ENCODE measurements at regions not wholly inside any gene's neighbourhood (a gene's known extent, or its start where the extent isn't known, plus 50 kb on each side); places are given as distances from the start of the nearest gene placed in this dataset.

- TF ChIP-seq CTCF (conservative IDR thresholded peaks at IDR 0.05; ENCODE audit: low read depth, low read length), result no peak
- no peak for TF ChIP-seq EZH2 (IDR thresholded peaks at IDR 0.05; ENCODE audit: borderline replicate concordance, low read depth, low read length, poor library complexity, severe bottlenecking)
These were observed 96.5 kb upstream of the ANKRD55 start for GRCh38 chr5:56329652-56330051.
